Panc1 (cell line): ENCODE measurements at regions not wholly inside any gene's neighbourhood (a gene's known extent, or its start where the extent isn't known, plus 50 kb on each side); places are given as distances from the start of the nearest gene placed in this dataset.
A peak's percentile ranks its signal among the peaks of the same experiment; 100 is the strongest.
"Not testable (repeated sequence)": the region's sequence is repeated elsewhere in the genome, so short reads cannot be mapped to it uniquely, and the experiment has no call there.

ENCODE experiments used
- ATAC-seq: fragments of 200-7000 bp; cut with Tn5 transposase; 2 replicates; pipeline ENCODE4 v1.9.1; 2020; ENCODE audit warnings: mild to moderate bottlenecking, moderate library complexity
- BruUV-seq: library from RNA; stranded (reverse); fragments of 400-500 nt; replicated peaks from 2 replicates; lab custom pipeline; 2021; lab: Mats Ljungman, UMichigan
- CTCF ChIA-PET: fragments of 300-600 bp; sonication (Branson Sonifier 250); formaldehyde crosslinking; loops from one replicate; lab custom pipeline; 2022; ENCODE audit warnings: antibody characterized with exemption; lab: Charles Lee
- POLR2A ChIA-PET: fragments of 300-600 bp; sonication (Branson Sonifier 250); formaldehyde crosslinking; loops from one replicate; lab custom pipeline; 2022; ENCODE audit warnings: antibody characterized with exemption; lab: Charles Lee
- DNase-seq: peaks from one replicate; pipeline ENCODE4 v3.0.0-alpha.2; 2010; ENCODE audit warnings: low read depth, low spot score
- H3K27ac ChIP-seq: 2 replicates; pipeline ENCODE4 v1.5.1; 2011; ENCODE audit warnings: mild to moderate bottlenecking, low read length, inconsistent platforms
- H3K27me3 ChIP-seq: fragments of 200-500 bp; sonication (Bioruptor generic); 2 replicates; pipeline ENCODE4 v1.6.0; 2014; ENCODE audit warnings: low read length, inconsistent platforms; ENCODE audit not compliant: control insufficient read depth, insufficient read depth
- H3K36me3 ChIP-seq: fragments of 200-500 bp; sonication (Bioruptor generic); 2 replicates; pipeline ENCODE4 v1.5.1; 2014; ENCODE audit warnings: inconsistent platforms, mild to moderate bottlenecking, low read length, moderate library complexity; ENCODE audit not compliant: control insufficient read depth, insufficient read depth
- H3K4me1 ChIP-seq: 2 replicates; pipeline ENCODE4 v1.5.1; 2011; ENCODE audit warnings: inconsistent platforms, mild to moderate bottlenecking, low read length, moderate library complexity; ENCODE audit not compliant: control insufficient read depth, insufficient read depth
- H3K4me3 ChIP-seq, 2 experiments: 2 replicates each; pipeline ENCODE4 v1.5.1; 2011 to 2012; ENCODE audit warnings: low read depth in 2 of 2, low read length in 2 of 2, mild to moderate bottlenecking in 2 of 2, inconsistent platforms in 1 of 2, moderate library complexity in 1 of 2
- H3K9me3 ChIP-seq: fragments of 200-500 bp; sonication (Bioruptor generic); 2 replicates; pipeline ENCODE4 v1.5.1; 2014; ENCODE audit warnings: low read depth, mild to moderate bottlenecking, inconsistent platforms, low read length, moderate library complexity; ENCODE audit not compliant: control insufficient read depth, insufficient read depth
- POLR2AphosphoS5 ChIP-seq: IDR thresholded peaks from 2 replicates; pipeline ENCODE4 v1.6.1; 2012; ENCODE audit warnings: mild to moderate bottlenecking, low read depth, low read length, moderate library complexity
- REST ChIP-seq, 2 experiments: IDR thresholded peaks; 2 replicates each; pipeline ENCODE4 v1.6.1; 2011 to 2012; ENCODE audit warnings: low read depth in 2 of 2, control low read depth in 1 of 2, low read length in 1 of 2, mild to moderate bottlenecking in 1 of 2, moderate library complexity in 1 of 2; ENCODE audit not compliant: insufficient read depth in 1 of 2
- SIN3A ChIP-seq: IDR thresholded peaks from 2 replicates; pipeline ENCODE4 v1.6.1; 2012; ENCODE audit warnings: low read depth, mild to moderate bottlenecking, low read length, moderate library complexity, borderline replicate concordance; ENCODE audit not compliant: insufficient read depth
- TCF7L2 ChIP-seq: IDR thresholded peaks from 2 replicates; pipeline ENCODE4 v1.6.1; 2011; ENCODE audit warnings: mild to moderate bottlenecking, low read depth, low read length, inconsistent platforms
- in situ Hi-C: cut with HindIII; loops from 2 replicates; pipeline ENCODE4 v1.10.0; 2016; ENCODE audit warnings: low sequenced_read_pairs, low pct_unique_long_range_greater_than_20kb
- intact Hi-C: fragments of 100-400 bp; cut with micrococcal nuclease; formaldehyde crosslinking; loops from one replicate; pipeline ENCODE4 v1.10.0; 2022; ENCODE audit not compliant: unreplicated experiment
- TF ChIP-seq, protein P1 (sequence below): fragments of 450-650 bp; IDR thresholded peaks from 2 replicates; pipeline ENCODE4 v1.5.1; 2017; ENCODE audit warnings: mild to moderate bottlenecking

GRCh38 chr6:40825102-40825501 is 213.9 kb downstream of the UNC5CL start:
- TF ChIP-seq, protein P1, sequence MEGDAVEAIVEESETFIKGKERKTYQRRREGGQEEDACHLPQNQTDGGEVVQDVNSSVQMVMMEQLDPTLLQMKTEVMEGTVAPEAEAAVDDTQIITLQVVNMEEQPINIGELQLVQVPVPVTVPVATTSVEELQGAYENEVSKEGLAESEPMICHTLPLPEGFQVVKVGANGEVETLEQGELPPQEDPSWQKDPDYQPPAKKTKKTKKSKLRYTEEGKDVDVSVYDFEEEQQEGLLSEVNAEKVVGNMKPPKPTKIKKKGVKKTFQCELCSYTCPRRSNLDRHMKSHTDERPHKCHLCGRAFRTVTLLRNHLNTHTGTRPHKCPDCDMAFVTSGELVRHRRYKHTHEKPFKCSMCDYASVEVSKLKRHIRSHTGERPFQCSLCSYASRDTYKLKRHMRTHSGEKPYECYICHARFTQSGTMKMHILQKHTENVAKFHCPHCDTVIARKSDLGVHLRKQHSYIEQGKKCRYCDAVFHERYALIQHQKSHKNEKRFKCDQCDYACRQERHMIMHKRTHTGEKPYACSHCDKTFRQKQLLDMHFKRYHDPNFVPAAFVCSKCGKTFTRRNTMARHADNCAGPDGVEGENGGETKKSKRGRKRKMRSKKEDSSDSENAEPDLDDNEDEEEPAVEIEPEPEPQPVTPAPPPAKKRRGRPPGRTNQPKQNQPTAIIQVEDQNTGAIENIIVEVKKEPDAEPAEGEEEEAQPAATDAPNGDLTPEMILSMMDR = no peak
- TF ChIP-seq REST (IDR thresholded peaks at IDR 0.05; ENCODE audit: insufficient read depth in 1 of 2, low read depth in 2 of 2, low read length in 1 of 2) = no peak
- no peak for TF ChIP-seq POLR2AphosphoS5
- no peak for TF ChIP-seq SIN3A
- TF ChIP-seq TCF7L2 = no peak
- in situ Hi-C loops (no loop called here), intact Hi-C loops (no loop called here)
- ChIA-PET POLR2A (no interaction called here), CTCF (no interaction called here)
- peaks cover 2% of the 10 kb centered on the region for H3K27me3 ChIP-seq
- DNase-seq (no peak), ATAC-seq (no peak)
- no peak overlapping the region for H3K4me3 ChIP-seq
- no peaks in the 10 kb centered on the region for H3K36me3 ChIP-seq
- no peak overlapping the region for H3K27ac ChIP-seq
- 0 out of 2 replicates have a peak, but pooled peaks cover 3% of the 10 kb centered on the region for H3K4me1 ChIP-seq
- BruUV-seq = no TSS peak
- no peaks in the 10 kb centered on the region for H3K9me3 ChIP-seq

- ATAC-seq = 0 out of 2 replicates have a peak, but pooled peaks have one; percentile 66
- POLR2A ChIA-PET, H3K4me1 ChIP-seq, H3K4me3 ChIP-seq, in situ Hi-C loops, H3K36me3 ChIP-seq, DNase-seq, BruUV-seq, H3K27me3 ChIP-seq, intact Hi-C loops, H3K27ac ChIP-seq, H3K9me3 ChIP-seq: not testable (repeated sequence)
- CTCF ChIA-PET = interaction anchor here (0.7 kb wide), 1 partner anchor 18 kb away, joined by 6 read pairs; no protein-coding TSS in a partner anchor
- TF ChIP-seq, protein P1 = peak; percentile 71
Measured at GRCh38 chr6:40823917-40824891, 214.8 kb downstream of the UNC5CL start.
